Liver (tissue), 2 donors: ENCODE measurements at regions not wholly inside any gene's neighbourhood (a gene's known extent, or its start where the extent isn't known, plus 50 kb on each side); places are given as distances from the start of the nearest gene placed in this dataset.

ENCODE experiments used
- CTCF ChIP-seq: fragments of 150-350 bp; IDR thresholded peaks from 2 replicates; pipeline ENCODE4 v1.5.1; 2017; ENCODE audit warnings: improper control_type of control experiment, low read depth, low read length; ENCODE audit not compliant: missing input control
- FOXA2 ChIP-seq: IDR thresholded peaks from 2 replicates; pipeline ENCODE4 v1.6.1; 2016; ENCODE audit warnings: antibody characterized with exemption
- donor health status: healthy.

DNA sequence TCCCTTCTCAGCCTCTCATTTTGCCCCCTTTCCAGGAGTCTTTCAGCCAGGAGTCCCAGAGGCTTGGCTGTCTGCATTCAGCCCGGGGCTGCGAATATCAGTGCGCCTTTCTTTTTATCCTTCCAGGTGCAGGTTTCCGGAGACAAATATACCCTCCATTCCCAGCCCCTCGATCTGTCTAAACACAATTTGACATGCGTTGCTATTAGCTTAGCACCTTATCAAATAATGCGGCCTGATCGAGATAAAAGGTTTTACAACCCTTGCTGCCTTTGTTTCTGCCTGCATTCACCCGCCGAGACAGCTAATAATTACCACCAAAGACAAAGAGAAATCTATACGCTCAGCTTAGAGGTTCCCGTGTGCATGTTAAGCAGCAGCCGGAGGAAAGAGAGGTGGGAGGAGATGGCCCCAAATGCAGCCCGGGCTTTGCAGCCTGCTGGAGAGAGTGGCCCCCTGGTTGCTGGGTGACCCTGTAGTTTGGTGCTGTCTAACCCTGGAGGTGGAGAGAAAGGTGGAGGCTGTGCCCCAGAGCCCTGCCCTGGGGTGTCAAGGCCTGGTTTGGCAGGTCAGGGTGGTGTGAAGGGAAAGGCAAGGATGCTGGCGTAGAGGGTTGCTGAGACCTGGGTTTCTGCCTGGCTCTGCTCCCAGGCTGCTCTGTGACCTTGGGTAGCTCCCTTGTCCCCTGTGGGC is 185.3 kb downstream of the RPS24 start:
- TF ChIP-seq CTCF: no peak
- TF ChIP-seq FOXA2: no peak
